Thoracic aorta (tissue), 2 donors: ENCODE measurements at regions not wholly inside any gene's neighbourhood (a gene's known extent, or its start where the extent isn't known, plus 50 kb on each side); places are given as distances from the start of the nearest gene placed in this dataset.

Experiments
- ATAC-seq: fragments of 150-250 bp; one replicate; pipeline ENCODE4 v1.8.0; 2017; ENCODE audit warnings: low read depth; ENCODE audit not compliant: insufficient number of reproducible peaks, low FRiP score
- DNase-seq: peaks from one replicate; pipeline ENCODE4 v3.0.0-alpha.2; 2020; ENCODE audit warnings: low spot score
- H3K27ac ChIP-seq, 2 donors: fragments of 200-600 bp; sonication (generic); 1 replicate in 1 of 2; 2 replicates in 1 of 2; pipeline ENCODE4 v1.5.1; 2016; ENCODE audit warnings: mild to moderate bottlenecking in 2 of 2, moderate library complexity in 2 of 2
- H3K27me3 ChIP-seq: fragments of 200-600 bp; sonication (generic); replicated peaks from 2 replicates; pipeline ENCODE4 v1.6.0; 2016; ENCODE audit warnings: mild to moderate bottlenecking; ENCODE audit not compliant: insufficient read depth
- H3K36me3 ChIP-seq: fragments of 200-600 bp; sonication (generic); one replicate; pipeline ENCODE4 v1.5.1; 2016
- H3K4me1 ChIP-seq, 2 donors: fragments of 200-600 bp; sonication (generic); 1 replicate in 1 of 2; 2 replicates in 1 of 2; pipeline versions ENCODE4 v1.5.1 to v1.6.0; 2016; ENCODE audit warnings: low read depth in 2 of 2, mild to moderate bottlenecking in 1 of 2; ENCODE audit not compliant: control insufficient read depth in 1 of 2
- H3K4me3 ChIP-seq: fragments of 200-600 bp; sonication (generic); 2 replicates; pipeline ENCODE4 v1.5.1; 2016; ENCODE audit warnings: mild to moderate bottlenecking
- H3K9me3 ChIP-seq: fragments of 200-600 bp; sonication (generic); 2 replicates; pipeline ENCODE4 v1.5.1; 2016
- TF ChIP-seq, protein P1 (sequence below): fragments of 200-600 bp; sonication (generic); IDR thresholded peaks from one replicate; pipeline ENCODE4 v1.5.1; 2019; ENCODE audit warnings: antibody characterized with exemption

DNA sequence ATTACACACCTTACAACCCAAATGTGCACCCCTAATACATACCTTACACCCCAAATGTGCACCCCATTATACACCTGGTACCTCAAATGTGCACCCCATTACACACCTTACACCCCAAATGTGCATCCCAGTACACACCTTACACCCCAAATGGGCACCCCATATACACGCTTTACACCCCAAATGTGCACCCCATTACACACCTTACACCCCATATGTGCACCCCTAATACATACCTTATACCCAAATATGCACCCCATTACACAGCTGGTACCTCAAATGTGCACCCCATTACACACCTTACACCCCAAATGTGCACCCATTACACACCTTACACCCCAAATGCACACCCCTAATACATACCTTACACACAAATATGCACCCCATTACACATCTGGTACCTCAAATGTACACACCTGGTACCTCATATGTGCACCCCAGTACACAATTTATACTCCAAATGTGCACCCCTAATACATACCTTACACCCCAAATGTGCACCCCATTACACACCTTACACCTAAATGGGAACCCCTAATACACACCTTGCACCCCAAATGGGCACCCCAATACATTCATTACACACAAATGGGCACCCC is 106.3 kb downstream of the KLF6 start:
- H3K4me3 ChIP-seq = no peak overlapping the region
- no peaks in the 10 kb centered on the region for H3K9me3 ChIP-seq
- no peaks in the 10 kb centered on the region for H3K27me3 ChIP-seq
- no peak overlapping the region for H3K27ac ChIP-seq
- TF ChIP-seq, protein P1, sequence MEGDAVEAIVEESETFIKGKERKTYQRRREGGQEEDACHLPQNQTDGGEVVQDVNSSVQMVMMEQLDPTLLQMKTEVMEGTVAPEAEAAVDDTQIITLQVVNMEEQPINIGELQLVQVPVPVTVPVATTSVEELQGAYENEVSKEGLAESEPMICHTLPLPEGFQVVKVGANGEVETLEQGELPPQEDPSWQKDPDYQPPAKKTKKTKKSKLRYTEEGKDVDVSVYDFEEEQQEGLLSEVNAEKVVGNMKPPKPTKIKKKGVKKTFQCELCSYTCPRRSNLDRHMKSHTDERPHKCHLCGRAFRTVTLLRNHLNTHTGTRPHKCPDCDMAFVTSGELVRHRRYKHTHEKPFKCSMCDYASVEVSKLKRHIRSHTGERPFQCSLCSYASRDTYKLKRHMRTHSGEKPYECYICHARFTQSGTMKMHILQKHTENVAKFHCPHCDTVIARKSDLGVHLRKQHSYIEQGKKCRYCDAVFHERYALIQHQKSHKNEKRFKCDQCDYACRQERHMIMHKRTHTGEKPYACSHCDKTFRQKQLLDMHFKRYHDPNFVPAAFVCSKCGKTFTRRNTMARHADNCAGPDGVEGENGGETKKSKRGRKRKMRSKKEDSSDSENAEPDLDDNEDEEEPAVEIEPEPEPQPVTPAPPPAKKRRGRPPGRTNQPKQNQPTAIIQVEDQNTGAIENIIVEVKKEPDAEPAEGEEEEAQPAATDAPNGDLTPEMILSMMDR = no peak
- no peak for DNase-seq
- ATAC-seq = no peak
- H3K36me3 ChIP-seq = no peaks in the 10 kb centered on the region
- H3K4me1 ChIP-seq = no peaks in the 10 kb centered on the region

DNA sequence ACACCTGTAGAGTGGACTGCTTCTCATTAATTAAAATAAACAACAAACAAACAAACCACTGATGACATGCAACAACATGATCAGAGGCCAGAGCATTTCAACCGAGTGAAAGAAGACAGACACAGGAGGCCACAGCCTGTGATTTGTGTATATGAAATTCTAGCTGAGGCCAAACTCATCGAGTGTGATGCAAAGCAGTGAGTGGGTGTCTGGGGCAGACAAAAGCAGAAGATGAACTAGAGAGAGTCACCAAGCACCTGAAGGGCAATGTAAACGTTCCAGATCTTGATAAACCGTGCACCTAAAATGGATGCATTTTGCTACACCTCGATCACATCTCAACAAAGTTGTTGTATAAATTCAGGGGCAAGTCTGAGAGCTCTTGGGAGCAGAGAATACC is 108.4 kb downstream of the KLF6 start:
- no peaks in the 10 kb centered on the region for H3K27me3 ChIP-seq
- DNase-seq = no peak
- H3K9me3 ChIP-seq = no peaks in the 10 kb centered on the region
- no peak overlapping the region for H3K27ac ChIP-seq
- no peak for ATAC-seq
- TF ChIP-seq, protein P1 = no peak
- H3K4me1 ChIP-seq = no peaks in the 10 kb centered on the region
- H3K4me3 ChIP-seq = no peak overlapping the region
- H3K36me3 ChIP-seq = no peaks in the 10 kb centered on the region

DNA sequence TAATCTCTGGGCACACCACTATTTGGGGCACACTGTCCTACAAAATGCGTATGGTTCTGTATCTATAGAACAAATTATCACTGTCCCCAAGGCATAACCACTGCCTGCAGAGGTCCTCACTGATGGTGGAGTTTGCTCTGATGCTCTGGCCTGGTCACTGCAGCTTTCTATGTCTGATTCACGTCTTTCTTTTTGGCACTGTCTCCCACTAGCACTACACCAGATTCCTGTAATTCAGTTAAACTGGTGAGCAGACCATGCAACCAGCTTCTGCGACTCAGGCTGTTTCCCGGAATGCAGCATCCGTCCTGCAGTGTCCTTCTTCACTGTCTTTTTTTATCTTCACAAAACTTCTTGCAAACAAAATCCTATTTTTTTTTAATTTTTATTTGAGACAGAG is 112.8 kb downstream of the KLF6 start:
- DNase-seq = no peak
- Histone ChIP-seq H3K27me3 (no peaks in the 10 kb centered on the region), H3K27ac (no peak overlapping the region), H3K4me1 (no peaks in the 10 kb centered on the region), H3K36me3 (no peaks in the 10 kb centered on the region), H3K9me3 (no peaks in the 10 kb centered on the region), H3K4me3 (no peak overlapping the region)
- TF ChIP-seq, protein P1 = no peak
- ATAC-seq = no peak

DNA sequence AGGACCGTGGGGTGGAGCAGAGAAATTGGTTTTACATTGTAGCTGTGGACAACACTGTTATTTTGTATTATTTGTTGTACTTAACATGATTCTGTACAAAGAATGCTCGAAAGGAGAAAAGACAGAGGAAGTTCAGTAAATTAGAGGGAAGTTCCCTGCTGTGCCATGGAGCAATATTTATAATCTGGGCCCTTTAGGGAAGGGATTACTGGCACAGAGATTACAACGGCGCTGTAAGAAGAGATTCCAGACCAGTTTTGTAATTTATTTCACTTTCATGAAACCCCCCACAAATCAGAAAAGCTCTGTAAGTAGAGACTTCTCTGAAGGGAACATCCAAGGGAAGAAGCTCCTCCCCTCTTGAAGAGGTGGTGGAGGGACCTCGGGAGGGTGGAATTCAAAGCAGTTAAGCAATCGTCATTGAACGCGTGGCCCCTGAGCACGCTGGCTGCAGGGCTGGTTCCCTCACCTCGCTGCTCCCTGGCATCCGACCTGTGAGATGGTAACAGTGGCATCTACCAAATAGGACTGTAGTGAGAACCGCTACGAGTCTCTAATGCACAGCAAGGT is 113.5 kb downstream of the KLF6 start:
- TF ChIP-seq, protein P1 = no peak
- H3K36me3 ChIP-seq = no peaks in the 10 kb centered on the region
- no peaks in the 10 kb centered on the region for H3K9me3 ChIP-seq
- no peak overlapping the region for H3K4me3 ChIP-seq
- no peak for ATAC-seq
- no peaks in the 10 kb centered on the region for H3K4me1 ChIP-seq
- no peaks in the 10 kb centered on the region for H3K27me3 ChIP-seq
- DNase-seq = no peak
- no peak overlapping the region for H3K27ac ChIP-seq

DNA sequence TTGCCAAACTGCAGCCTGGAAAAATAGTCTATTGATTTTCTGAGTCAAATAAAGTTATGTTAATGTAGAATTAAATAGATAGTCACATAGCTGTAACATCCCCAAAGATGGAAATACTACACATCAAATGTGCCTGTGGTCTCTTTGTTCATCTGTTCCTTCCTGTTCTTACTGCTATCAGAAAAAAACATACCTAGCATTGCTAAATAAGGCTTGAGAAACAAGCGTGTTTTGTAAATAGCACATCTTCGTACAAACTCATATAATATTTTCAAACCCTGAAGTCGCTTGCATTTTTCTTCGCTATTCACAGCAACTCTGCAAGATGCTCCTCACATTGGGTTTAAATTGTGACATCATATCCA is 116.1 kb downstream of the KLF6 start:
- Histone ChIP-seq H3K9me3 (no peaks in the 10 kb centered on the region), H3K36me3 (no peaks in the 10 kb centered on the region), H3K4me1 (no peaks in the 10 kb centered on the region), H3K4me3 (no peak overlapping the region), H3K27me3 (no peaks in the 10 kb centered on the region), H3K27ac (no peak overlapping the region)
- TF ChIP-seq, protein P1 = no peak
- DNase-seq (no peak), ATAC-seq (no peak)
